ENCODE measurements at regions not wholly inside any gene's neighbourhood (a gene's known extent, or its start where the extent isn't known, plus 50 kb on each side); places are given as distances from the start of the nearest gene placed in this dataset.
A peak's percentile ranks its signal among the peaks of the same experiment; 100 is the strongest.

DNA sequence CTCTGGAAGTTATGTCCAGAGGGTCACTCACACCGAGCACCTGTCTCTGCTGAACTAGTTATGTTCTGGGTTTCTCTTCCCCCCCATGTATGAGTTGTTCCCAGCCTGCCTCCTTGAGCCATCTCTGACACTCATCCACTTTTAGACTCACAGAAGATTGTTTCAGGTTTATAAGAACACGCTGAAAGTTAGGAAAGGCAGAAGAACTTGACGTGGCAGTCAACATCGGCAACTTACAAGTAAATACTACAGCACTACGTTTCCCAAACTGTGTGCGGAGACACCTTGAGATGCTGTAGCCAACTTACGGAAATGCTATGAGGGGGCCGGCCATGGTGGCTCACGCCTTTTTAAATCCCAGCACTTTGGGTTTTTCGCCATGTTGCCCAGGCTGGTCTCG is 318.0 kb downstream of the ZNF621 start:
- H3K4me3 ChIP-seq (ENCODE audit: low read depth, low read length) = no peak overlapping the region

GRCh38 chr3:40843208-40843624 is 318.5 kb downstream of the ZNF621 start:
- H3K4me1 ChIP-seq (ENCODE audit: control insufficient read depth, insufficient read depth, low read length) = peaks cover 27% of the 10 kb centered on the region
- no peaks in the 10 kb centered on the region for H3K36me3 ChIP-seq (ENCODE audit: control insufficient read depth, insufficient read depth, low read length)
- H3K9me3 ChIP-seq (ENCODE audit: control insufficient read depth, insufficient read depth, low read length) = no peaks in the 10 kb centered on the region; the same call in 1 of the 2 replicates
- H3K4me3 ChIP-seq (ENCODE audit: low read depth, low read length) = no peak overlapping the region
- H3K9ac ChIP-seq (ENCODE audit: low read depth, low read length) = no peak overlapping the region
- H3K27ac ChIP-seq (ENCODE audit: low read depth, low read length) = no peak overlapping the region
- H3K27me3 ChIP-seq (ENCODE audit: control insufficient read depth, insufficient read depth, low read length) = no peaks in the 10 kb centered on the region

More for the DNA sequence above, 318.0 kb downstream of the ZNF621 start:
- H3K9me3 ChIP-seq (ENCODE audit: control insufficient read depth, insufficient read depth, low read length) = no peaks in the 10 kb centered on the region; the same call in 1 of the 2 replicates
- H3K36me3 ChIP-seq (ENCODE audit: control insufficient read depth, insufficient read depth, low read length) = no peaks in the 10 kb centered on the region
- H3K27ac ChIP-seq (ENCODE audit: low read depth, low read length) = no peak overlapping the region
- peaks cover 22% of the 10 kb centered on the region for H3K4me1 ChIP-seq (ENCODE audit: control insufficient read depth, insufficient read depth, low read length)
- H3K27me3 ChIP-seq (ENCODE audit: control insufficient read depth, insufficient read depth, low read length) = no peaks in the 10 kb centered on the region
- no peak overlapping the region for H3K9ac ChIP-seq (ENCODE audit: low read depth, low read length)

GRCh38 chr3:40843851-40844548 is 319.2 kb downstream of the ZNF621 start:
- no peaks in the 10 kb centered on the region for H3K27me3 ChIP-seq (ENCODE audit: control insufficient read depth, insufficient read depth, low read length)
- no peak overlapping the region for H3K27ac ChIP-seq (ENCODE audit: low read depth, low read length)
- no peak overlapping the region for H3K4me3 ChIP-seq (ENCODE audit: low read depth, low read length)
- H3K9ac ChIP-seq (ENCODE audit: low read depth, low read length) = no peak overlapping the region
- no peaks in the 10 kb centered on the region; the same call in 1 of the 2 replicates for H3K9me3 ChIP-seq (ENCODE audit: control insufficient read depth, insufficient read depth, low read length)
- no peaks in the 10 kb centered on the region for H3K36me3 ChIP-seq (ENCODE audit: control insufficient read depth, insufficient read depth, low read length)
- H3K4me1 ChIP-seq (ENCODE audit: control insufficient read depth, insufficient read depth, low read length) = peaks cover 28% of the 10 kb centered on the region

GRCh38 chr3:40844896-40845295 is 320.1 kb downstream of the ZNF621 start:
- no peaks in the 10 kb centered on the region; the same call in 1 of the 2 replicates for H3K9me3 ChIP-seq (ENCODE audit: control insufficient read depth, insufficient read depth, low read length)
- H3K9ac ChIP-seq (ENCODE audit: low read depth, low read length) = no peak overlapping the region
- H3K27ac ChIP-seq (ENCODE audit: low read depth, low read length) = no peak overlapping the region
- H3K4me1 ChIP-seq (ENCODE audit: control insufficient read depth, insufficient read depth, low read length) = peaks cover 28% of the 10 kb centered on the region
- no peaks in the 10 kb centered on the region for H3K36me3 ChIP-seq (ENCODE audit: control insufficient read depth, insufficient read depth, low read length)
- no peaks in the 10 kb centered on the region for H3K27me3 ChIP-seq (ENCODE audit: control insufficient read depth, insufficient read depth, low read length)
- H3K4me3 ChIP-seq (ENCODE audit: low read depth, low read length) = no peak overlapping the region

GRCh38 chr3:40845447-40845846 is 320.7 kb downstream of the ZNF621 start:
- Histone ChIP-seq H3K4me3 (ENCODE audit: low read depth, low read length) (no peak overlapping the region), H3K27ac (ENCODE audit: low read depth, low read length) (no peak overlapping the region), H3K27me3 (ENCODE audit: control insufficient read depth, insufficient read depth, low read length) (no peaks in the 10 kb centered on the region), H3K9me3 (ENCODE audit: control insufficient read depth, insufficient read depth, low read length) (no peaks in the 10 kb centered on the region; the same call in 1 of the 2 replicates), H3K4me1 (ENCODE audit: control insufficient read depth, insufficient read depth, low read length) (peaks cover 28% of the 10 kb centered on the region), H3K36me3 (ENCODE audit: control insufficient read depth, insufficient read depth, low read length) (no peaks in the 10 kb centered on the region), H3K9ac (ENCODE audit: low read depth, low read length) (no peak overlapping the region)

GRCh38 chr3:40845916-40846315 is 321.2 kb downstream of the ZNF621 start:
- Histone ChIP-seq H3K4me1 (ENCODE audit: control insufficient read depth, insufficient read depth, low read length) (peaks cover 28% of the 10 kb centered on the region), H3K4me3 (ENCODE audit: low read depth, low read length) (no peak overlapping the region), H3K27ac (ENCODE audit: low read depth, low read length) (no peak overlapping the region), H3K36me3 (ENCODE audit: control insufficient read depth, insufficient read depth, low read length) (no peaks in the 10 kb centered on the region), H3K9me3 (ENCODE audit: control insufficient read depth, insufficient read depth, low read length) (no peaks in the 10 kb centered on the region; the same call in 1 of the 2 replicates), H3K27me3 (ENCODE audit: control insufficient read depth, insufficient read depth, low read length) (no peaks in the 10 kb centered on the region), H3K9ac (ENCODE audit: low read depth, low read length) (no peak overlapping the region)

DNA sequence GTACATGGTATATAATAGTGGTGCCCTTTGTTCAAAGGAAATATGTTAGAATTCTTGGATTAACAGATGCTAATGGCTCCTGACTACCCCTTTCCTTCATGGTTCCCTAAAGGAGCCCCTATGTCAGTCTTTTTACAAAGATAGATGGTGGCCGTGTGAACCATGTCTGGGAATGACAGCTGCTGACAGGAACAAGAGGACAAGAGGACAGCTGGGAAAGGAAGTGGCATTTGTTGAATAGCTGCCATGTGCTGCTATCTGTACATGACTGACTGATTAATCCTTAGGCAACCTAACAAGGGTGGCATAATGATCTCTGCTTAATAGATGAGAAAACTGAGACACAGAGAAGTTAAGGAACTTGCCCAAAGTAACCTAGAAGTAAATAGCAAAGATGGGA is 321.7 kb downstream of the ZNF621 start:
- H3K4me1 ChIP-seq (ENCODE audit: control insufficient read depth, insufficient read depth, low read length) = peaks cover 28% of the 10 kb centered on the region
- H3K4me3 ChIP-seq (ENCODE audit: low read depth, low read length) = no peak overlapping the region
- no peaks in the 10 kb centered on the region for H3K36me3 ChIP-seq (ENCODE audit: control insufficient read depth, insufficient read depth, low read length)
- no peak overlapping the region for H3K9ac ChIP-seq (ENCODE audit: low read depth, low read length)
- H3K9me3 ChIP-seq (ENCODE audit: control insufficient read depth, insufficient read depth, low read length) = no peaks in the 10 kb centered on the region; the same call in 1 of the 2 replicates
- H3K27ac ChIP-seq (ENCODE audit: low read depth, low read length) = peak overlapping the region; percentile 27
- no peaks in the 10 kb centered on the region for H3K27me3 ChIP-seq (ENCODE audit: control insufficient read depth, insufficient read depth, low read length)

DNA sequence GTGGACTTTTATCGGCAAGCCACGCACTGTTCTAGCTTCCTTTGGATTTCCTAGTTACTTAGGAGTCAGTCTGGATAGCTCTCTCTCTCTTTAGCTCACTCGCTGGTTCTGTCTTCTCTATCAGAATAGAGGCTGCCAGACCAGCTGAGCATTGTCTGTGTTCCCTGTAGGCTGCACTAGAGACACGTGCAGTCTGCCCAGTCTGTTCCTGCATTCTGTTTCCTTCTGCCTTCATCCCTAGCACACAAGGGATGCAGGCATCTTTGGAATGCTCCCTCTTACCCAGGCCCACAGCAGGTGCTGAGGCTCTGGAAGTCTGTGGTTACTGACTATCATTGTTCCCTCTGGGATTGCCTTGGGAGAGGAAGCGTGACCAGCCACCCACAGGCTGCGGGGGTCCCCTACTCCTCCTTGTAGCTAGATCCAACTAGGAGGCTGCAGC is 322.8 kb downstream of the ZNF621 start:
- no peak overlapping the region for H3K4me3 ChIP-seq (ENCODE audit: low read depth, low read length)
- H3K36me3 ChIP-seq (ENCODE audit: control insufficient read depth, insufficient read depth, low read length) = no peaks in the 10 kb centered on the region
- no peaks in the 10 kb centered on the region for H3K27me3 ChIP-seq (ENCODE audit: control insufficient read depth, insufficient read depth, low read length)
- no peak overlapping the region for H3K9ac ChIP-seq (ENCODE audit: low read depth, low read length)
- H3K27ac ChIP-seq (ENCODE audit: low read depth, low read length) = peak overlapping the region; percentile 66
- no peaks in the 10 kb centered on the region; the same call in 1 of the 2 replicates for H3K9me3 ChIP-seq (ENCODE audit: control insufficient read depth, insufficient read depth, low read length)
- H3K4me1 ChIP-seq (ENCODE audit: control insufficient read depth, insufficient read depth, low read length) = peaks cover 28% of the 10 kb centered on the region

- Histone ChIP-seq H3K27ac (ENCODE audit: low read depth, low read length) (no peak overlapping the region), H3K36me3 (ENCODE audit: control insufficient read depth, insufficient read depth, low read length) (no peaks in the 10 kb centered on the region), H3K4me1 (ENCODE audit: control insufficient read depth, insufficient read depth, low read length) (peaks cover 28% of the 10 kb centered on the region), H3K9ac (ENCODE audit: low read depth, low read length) (no peak overlapping the region), H3K9me3 (ENCODE audit: control insufficient read depth, insufficient read depth, low read length) (no peaks in the 10 kb centered on the region; the same call in 1 of the 2 replicates), H3K4me3 (ENCODE audit: low read depth, low read length) (no peak overlapping the region), H3K27me3 (ENCODE audit: control insufficient read depth, insufficient read depth, low read length) (no peaks in the 10 kb centered on the region)
Measured at GRCh38 chr3:40848421-40848820, 323.7 kb downstream of the ZNF621 start.

DNA sequence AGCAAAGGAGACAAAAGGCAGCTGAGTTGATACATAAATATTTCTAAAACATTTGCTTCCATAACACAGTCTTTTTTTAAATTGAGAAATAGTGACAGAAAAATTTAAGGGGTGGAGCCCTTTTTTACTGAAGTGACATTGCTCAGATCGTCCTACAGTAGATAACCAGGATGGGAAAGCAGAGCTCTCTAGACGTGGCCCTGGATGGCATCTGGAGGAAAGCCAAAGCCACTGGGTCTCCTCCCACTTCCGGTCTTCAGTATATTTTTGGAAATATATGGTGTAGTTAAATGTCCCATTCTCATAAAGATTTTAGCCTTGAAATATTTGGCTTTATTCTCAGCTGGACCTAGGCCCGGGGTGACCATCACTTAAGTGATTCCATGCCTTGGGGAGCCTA is 326.1 kb downstream of the ZNF621 start:
- Histone ChIP-seq H3K4me1 (ENCODE audit: control insufficient read depth, insufficient read depth, low read length) (peaks cover 19% of the 10 kb centered on the region), H3K36me3 (ENCODE audit: control insufficient read depth, insufficient read depth, low read length) (no peaks in the 10 kb centered on the region), H3K9ac (ENCODE audit: low read depth, low read length) (no peak overlapping the region), H3K27me3 (ENCODE audit: control insufficient read depth, insufficient read depth, low read length) (no peaks in the 10 kb centered on the region), H3K4me3 (ENCODE audit: low read depth, low read length) (no peak overlapping the region), H3K27ac (ENCODE audit: low read depth, low read length) (no peak overlapping the region), H3K9me3 (ENCODE audit: control insufficient read depth, insufficient read depth, low read length) (no peaks in the 10 kb centered on the region; the same call in 1 of the 2 replicates)

- H3K4me3 ChIP-seq (ENCODE audit: low read depth, low read length) = no peak overlapping the region
- H3K27ac ChIP-seq (ENCODE audit: low read depth, low read length) = no peak overlapping the region
- no peaks in the 10 kb centered on the region for H3K27me3 ChIP-seq (ENCODE audit: control insufficient read depth, insufficient read depth, low read length)
- peaks cover 14% of the 10 kb centered on the region for H3K4me1 ChIP-seq (ENCODE audit: control insufficient read depth, insufficient read depth, low read length)
- H3K36me3 ChIP-seq (ENCODE audit: control insufficient read depth, insufficient read depth, low read length) = no peaks in the 10 kb centered on the region
- H3K9ac ChIP-seq (ENCODE audit: low read depth, low read length) = no peak overlapping the region
- H3K9me3 ChIP-seq (ENCODE audit: control insufficient read depth, insufficient read depth, low read length) = no peaks in the 10 kb centered on the region
Measured at GRCh38 chr3:40851836-40852235, 327.1 kb downstream of the ZNF621 start.
